ENCODE measurements at regions not wholly inside any gene's neighbourhood (a gene's known extent, or its start where the extent isn't known, plus 50 kb on each side); places are given as distances from the start of the nearest gene placed in this dataset.

DNA sequence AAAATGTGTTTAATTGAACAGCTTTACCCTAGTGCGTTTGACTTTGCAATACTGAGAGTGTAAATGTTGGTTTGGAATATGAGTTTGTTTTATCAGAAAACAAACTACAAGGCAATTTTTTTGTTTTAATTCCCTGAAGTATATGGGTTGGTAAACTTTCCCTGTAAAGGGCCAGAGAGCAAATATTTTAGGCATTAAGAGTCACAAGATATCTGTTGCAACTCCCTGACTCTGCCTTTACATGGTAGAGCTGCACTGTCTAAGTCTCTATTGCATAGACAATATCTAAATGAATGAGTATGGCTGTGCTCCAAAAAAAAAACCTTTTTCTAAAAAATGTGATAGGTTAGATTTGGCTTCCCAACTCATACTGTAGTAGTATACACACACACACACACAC, 115.1 kb upstream of the PBX1 start:
- TF ChIP-seq, protein P1, sequence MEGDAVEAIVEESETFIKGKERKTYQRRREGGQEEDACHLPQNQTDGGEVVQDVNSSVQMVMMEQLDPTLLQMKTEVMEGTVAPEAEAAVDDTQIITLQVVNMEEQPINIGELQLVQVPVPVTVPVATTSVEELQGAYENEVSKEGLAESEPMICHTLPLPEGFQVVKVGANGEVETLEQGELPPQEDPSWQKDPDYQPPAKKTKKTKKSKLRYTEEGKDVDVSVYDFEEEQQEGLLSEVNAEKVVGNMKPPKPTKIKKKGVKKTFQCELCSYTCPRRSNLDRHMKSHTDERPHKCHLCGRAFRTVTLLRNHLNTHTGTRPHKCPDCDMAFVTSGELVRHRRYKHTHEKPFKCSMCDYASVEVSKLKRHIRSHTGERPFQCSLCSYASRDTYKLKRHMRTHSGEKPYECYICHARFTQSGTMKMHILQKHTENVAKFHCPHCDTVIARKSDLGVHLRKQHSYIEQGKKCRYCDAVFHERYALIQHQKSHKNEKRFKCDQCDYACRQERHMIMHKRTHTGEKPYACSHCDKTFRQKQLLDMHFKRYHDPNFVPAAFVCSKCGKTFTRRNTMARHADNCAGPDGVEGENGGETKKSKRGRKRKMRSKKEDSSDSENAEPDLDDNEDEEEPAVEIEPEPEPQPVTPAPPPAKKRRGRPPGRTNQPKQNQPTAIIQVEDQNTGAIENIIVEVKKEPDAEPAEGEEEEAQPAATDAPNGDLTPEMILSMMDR (IDR thresholded peaks at IDR 0.05): no peak
- no peak for TF ChIP-seq ZFX (IDR thresholded peaks at IDR 0.05; ENCODE audit: borderline replicate concordance)

All from 22Rv1 (cell line).